Right ventricle myocardium inferior (tissue), 1 donor: ENCODE measurements at regions not wholly inside any gene's neighbourhood (a gene's known extent, or its start where the extent isn't known, plus 50 kb on each side); places are given as distances from the start of the nearest gene placed in this dataset.
"Not testable (repeated sequence)": the region's sequence is repeated elsewhere in the genome, so short reads cannot be mapped to it uniquely, and the experiment has no call there.

Experiments
- ATAC-seq: fragments of 200-7000 bp; cut with Tn5 transposase; one replicate; pipeline ENCODE4 v1.9.1; 2020; ENCODE audit warnings: mild to moderate bottlenecking, moderate library complexity
- DNase-seq: peaks from one replicate; pipeline ENCODE4 v3.0.0; 2021; ENCODE audit errors: missing footprints
- intact Hi-C: fragments of 100-400 bp; cut with DNase I; formaldehyde crosslinking; loops from one replicate; pipeline ENCODE4 v1.11.0; 2022
- donor health status: DM: no; HTN: yes; CAD: no; lungs with severe emphysema.

DNA sequence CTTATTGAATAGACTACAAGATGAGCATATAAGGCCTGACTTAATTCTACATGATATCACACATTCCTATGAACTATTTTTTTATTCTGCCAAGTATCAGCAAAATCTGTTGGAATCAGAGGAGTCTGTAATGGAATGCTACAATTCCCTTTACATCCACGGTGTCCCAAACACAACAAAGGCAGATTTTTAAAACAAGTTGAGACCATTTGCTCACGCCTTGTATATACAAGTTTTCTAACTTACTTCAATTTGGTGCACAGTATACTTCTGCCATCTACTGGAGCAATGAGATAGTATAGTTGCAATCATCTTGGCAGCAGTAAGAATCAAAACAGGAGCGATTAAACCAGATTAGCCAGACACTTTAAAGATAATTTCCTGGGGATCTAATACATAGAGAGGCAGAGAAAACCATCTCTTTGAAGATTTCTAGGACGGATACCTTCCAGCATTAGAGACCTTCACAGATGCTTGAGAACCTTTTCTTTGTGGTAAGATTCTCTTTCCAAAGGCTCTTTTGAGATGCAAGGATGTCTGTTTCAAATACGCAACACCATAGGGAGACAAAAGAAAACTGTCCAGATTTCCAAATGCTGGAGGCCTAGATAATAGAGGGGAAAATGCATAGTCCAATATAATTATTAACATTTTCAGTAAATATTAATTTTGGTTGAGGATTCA lies 302.0 kb upstream of the MIR17HG start:
- DNase-seq, result no peak
- no peak for ATAC-seq

DNA sequence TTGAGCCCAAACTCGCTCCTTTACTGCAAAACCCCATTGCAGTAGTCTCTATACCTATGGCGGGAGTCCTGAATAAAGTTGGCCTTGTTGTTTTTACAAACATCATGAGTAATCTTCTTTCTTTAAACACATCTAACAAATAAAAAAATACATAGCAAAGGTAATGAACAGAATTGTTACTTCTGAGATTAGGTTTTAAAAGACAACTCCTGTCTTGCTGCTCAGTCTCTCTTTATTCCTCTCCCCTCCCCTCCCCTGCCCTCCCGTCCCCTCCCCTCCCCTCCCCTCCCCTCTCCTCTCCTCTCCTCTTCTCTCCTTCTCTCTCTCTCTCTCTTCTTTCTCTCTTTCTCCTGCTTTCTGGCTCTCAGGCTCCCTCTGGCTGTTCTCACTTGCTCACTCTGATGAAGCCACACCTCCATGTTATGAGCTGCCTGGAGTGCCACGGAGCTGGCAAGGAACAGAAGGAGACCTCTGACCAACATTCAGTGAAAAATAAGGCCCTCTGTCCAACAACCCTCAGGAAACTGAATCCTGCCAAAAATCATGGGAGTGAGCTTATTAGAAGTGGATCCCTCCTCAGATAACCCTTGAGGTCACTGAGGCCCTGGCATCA lies 300.7 kb upstream of the MIR17HG start:
- intact Hi-C loops, result no loop called here
- no peak for DNase-seq
- no peak for ATAC-seq

More for the DNA sequence above, 302.0 kb upstream of the MIR17HG start:
- intact Hi-C loops, result no loop called here

DNA sequence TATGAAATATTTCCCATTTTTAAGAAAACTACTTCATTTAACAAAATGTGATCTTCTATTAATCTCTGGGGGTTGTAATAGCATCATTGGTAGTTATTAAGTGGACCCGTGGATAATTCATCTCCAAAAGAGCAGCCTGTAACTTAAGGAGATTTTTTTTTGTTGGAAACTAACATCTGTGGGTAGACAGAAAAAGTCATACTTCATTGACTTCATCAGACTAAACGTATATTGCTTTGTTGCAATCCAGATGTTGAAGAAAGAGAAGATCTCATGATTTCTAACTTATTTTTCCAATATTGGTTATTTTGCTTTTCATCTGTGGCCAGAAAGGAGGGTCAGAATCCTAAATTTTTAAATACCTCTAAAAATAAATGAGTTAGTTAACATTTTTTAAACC lies 296.5 kb upstream of the MIR17HG start:
- DNase-seq, result no peak
- intact Hi-C loops, result no loop called here
- no peak for ATAC-seq

DNA sequence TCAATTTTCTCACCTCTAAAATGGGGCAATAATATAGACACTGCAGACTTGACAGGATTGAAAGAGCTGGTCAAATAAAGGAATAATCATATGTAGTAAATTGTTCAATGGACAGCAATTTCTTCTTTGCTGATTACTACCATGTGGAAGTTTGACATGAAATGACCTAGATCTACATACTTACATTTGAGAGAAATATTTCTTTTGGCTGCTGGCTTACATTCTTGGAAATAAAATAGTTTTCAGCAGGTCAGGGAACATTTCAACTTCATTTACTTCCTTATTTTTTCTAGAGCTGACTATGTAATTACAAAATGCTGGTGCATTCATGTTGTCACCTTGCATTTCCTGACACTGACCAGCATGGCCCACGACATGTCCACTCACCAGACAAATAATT lies 294.6 kb upstream of the MIR17HG start:
- intact Hi-C loops, result no loop called here

DNA sequence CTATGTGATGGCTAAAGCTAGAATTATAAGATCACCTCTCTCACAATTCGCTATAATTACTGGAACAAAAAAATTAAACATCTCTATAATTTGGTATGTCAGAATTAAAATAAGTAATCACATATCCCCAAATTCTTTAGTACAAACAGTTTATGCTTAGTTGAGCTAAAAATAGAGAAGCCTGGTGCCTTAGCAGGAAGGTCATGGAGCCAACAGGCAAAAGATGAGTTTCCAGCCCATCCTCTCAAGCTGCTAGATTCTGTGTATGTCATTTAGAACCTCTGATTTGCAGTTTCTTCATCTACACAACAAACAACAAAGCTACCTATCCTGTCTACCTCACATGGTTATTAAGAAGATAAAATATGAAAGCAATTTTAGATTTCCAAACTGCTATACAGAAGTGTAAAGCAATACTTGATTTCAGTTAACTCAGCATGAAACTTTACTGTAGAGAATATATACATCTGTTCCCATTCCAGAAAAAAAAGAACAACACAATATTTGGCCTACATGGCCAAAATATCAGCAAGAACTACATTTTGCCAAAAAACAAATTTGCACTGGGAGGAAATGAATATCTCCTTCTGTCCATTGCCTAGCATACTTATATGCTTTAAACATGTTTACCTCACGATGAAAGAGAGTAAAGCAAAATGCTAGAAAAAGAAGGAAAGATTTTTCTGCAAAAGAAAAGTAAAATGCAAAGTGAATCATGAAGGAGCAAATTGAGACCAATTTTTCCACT lies 294.0 kb upstream of the MIR17HG start:
- intact Hi-C loops, result no loop called here
- DNase-seq (no peak), ATAC-seq (no peak)

More for the DNA sequence above, 294.6 kb upstream of the MIR17HG start:
- no peak for ATAC-seq
- no peak for DNase-seq

DNA sequence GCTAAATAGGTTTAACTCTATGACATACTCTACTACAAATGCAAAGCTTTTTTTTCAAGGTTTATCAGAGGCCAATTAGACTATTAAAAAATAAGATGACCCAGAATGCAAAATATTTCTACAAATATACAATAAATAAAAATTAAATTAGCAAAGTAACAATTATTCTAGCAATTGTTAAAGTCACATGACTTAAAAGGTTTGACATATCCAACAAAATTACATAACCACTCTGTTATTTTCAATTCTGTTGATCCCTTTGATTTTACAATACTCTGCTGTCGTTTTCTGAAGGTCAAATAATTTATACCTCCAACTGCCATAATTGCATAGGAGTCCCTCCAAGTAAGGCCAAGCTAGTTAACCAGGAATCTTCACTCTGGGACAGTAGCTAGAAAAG lies 292.6 kb upstream of the MIR17HG start:
- no peak for DNase-seq
- intact Hi-C loops, result no loop called here
- ATAC-seq, result no peak

DNA sequence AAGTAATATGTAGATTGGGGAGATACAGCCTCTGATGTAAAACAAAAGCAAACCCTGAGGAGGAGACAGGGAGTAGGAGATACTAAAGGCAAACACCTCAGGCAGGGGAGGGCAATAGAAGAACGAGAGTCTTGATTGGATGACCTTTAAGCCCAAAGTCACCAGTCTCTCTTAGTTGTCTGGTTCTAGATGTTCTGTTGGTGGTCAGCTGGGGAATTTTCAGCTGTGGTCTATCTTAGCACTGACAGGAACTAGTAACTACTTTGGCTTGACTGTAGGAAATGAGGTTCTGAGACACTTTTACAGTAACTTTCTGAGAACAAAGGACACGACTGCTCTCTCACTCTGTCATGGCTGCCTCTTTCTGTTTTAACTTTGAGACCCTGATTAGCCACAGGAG lies 290.7 kb upstream of the MIR17HG start:
- ATAC-seq (no peak), DNase-seq (no peak)
- intact Hi-C loops, result no loop called here

DNA sequence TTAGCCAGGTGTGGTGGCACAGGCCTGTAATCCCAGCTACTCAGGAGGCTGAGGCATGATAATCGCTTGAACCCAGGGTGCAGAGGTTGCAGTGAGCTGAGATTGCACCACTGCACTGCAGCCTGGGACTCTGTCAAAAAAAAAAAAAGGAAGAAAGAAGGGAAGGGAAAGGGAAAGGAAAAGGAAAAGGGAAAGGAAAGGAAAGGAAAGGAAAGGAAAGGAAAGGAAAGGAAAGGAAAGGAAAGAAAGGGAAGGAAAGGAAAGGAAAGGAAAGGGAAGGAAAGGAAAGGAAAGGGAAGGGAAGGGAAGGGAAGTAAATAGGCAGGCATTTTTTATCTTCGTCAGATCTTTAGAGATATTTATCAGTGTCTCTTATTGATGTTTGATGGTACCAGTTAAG lies 290.0 kb upstream of the MIR17HG start:
- ATAC-seq, intact Hi-C loops, DNase-seq: not testable (repeated sequence)

DNA sequence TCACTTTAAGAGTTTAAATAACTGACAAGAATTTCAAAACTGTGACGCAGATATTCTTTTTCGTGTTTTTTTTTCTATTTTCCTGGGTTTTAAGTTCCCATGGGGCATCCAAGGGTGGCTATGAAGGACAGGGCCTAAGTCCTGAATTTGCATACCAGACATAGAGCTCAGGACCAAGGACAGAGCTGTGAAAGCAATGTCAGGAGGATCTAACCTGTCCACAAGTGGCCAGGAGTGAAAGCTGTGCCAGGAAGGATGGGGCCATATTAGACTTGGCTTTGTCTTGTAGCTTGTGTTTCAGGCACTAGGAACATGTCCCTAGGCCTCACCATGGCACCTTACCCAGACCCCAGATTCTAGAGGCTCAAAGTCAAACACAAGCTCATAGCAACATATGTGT lies 289.4 kb upstream of the MIR17HG start:
- ATAC-seq (no peak), DNase-seq (no peak)
- intact Hi-C loops, result no loop called here

DNA sequence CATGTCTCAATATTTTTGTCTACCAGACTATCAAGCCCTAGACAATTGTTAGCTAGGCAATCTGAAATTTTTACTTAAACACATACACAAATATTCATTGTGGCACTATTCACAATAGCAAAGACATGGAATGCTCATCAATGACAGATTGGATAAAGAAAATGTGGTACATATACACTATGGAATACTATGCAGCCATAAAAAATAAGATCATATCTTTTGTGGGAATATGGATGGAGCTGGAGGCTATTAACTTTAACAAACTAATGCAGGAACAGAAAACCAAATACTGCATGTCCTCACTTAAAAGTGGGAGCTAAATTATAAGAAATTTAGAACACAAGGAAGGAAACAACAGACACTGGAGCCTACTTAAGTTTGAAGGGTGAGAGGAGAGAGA lies 288.6 kb upstream of the MIR17HG start:
- DNase-seq (no peak), ATAC-seq (no peak)
- intact Hi-C loops, result no loop called here

DNA sequence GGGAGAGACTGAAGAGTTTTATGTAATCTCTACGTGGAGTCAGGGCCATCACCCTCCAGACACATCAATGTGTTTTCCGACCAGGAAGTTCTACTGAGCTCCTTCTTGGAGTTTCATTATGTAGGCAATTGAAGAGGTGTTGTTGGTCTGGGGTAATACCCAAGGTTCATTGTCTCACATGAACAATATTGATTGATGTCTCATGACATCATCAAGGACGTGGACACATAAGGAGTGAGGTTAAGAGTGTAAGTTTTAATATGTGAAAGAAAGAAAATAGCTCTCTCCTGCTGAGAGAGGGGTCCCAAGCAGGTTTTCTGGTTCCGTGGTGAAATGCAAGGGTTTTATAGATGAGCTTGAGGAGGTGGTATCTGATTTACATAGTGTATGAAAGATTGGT lies 280.7 kb upstream of the MIR17HG start:
- no peak for ATAC-seq
- DNase-seq, result no peak
- intact Hi-C loops, result no loop called here

DNA sequence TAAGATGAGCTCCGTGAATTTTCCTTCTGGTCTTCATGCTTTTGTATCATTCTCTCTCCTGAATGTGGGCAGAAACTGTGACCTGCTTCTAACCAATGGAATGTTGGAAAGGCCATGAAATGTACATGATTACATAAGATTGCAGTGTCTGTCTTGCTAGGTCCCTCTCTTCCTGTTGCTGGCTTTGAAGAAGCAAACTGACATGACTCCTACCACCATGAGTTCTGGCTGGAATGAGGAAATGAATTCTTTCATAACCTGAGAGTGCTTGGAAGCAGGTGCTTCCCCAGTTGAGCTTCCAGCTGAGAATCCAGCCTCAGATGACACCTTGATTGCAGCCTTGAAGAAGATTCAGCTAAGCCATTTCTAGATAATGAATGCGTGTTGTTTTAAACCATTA lies 275.0 kb upstream of the MIR17HG start:
- ATAC-seq, result no peak
- DNase-seq, result no peak

DNA sequence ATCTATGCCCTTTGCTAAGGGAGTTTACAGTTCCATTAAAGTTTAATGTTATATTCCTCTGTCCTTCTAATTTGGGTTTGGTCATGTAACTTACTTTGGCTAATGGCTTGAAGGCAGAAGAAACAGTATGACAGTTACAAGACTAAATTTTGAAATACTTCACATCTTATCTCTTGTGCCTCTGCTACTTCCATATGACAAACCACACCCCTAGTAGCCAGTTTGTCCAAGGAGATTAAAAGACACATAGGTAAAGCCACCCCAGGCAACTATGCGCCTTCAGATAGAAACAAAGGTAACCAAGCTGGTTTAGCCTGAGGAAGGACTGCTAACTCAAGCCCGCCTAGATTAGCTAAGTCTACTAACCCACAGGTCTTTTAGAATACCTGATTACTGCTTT lies 273.4 kb upstream of the MIR17HG start:
- no peak for ATAC-seq
- no peak for DNase-seq
- intact Hi-C loops, result no loop called here

More for the DNA sequence above, 275.0 kb upstream of the MIR17HG start:
- intact Hi-C loops, result no loop called here

DNA sequence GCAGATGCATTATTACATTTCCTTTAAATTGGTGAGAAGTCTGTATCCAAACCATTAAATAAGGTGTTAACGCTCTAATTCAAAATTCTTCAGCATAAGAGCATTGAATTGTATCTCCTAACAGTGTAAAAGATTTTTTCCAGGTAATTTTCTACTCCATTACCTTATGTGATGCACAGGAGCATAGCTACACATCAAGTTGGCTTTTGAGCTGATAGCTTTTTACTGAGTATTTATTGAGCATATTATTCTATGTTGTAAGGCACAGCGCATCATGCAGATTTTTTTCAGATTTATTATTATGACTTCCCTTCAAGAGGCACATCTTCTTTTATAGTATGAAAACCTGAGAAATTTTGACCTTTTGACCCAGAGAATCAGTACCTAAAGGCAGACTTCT lies 270.7 kb upstream of the MIR17HG start:
- ATAC-seq, result no peak
- intact Hi-C loops, result no loop called here
- no peak for DNase-seq

DNA sequence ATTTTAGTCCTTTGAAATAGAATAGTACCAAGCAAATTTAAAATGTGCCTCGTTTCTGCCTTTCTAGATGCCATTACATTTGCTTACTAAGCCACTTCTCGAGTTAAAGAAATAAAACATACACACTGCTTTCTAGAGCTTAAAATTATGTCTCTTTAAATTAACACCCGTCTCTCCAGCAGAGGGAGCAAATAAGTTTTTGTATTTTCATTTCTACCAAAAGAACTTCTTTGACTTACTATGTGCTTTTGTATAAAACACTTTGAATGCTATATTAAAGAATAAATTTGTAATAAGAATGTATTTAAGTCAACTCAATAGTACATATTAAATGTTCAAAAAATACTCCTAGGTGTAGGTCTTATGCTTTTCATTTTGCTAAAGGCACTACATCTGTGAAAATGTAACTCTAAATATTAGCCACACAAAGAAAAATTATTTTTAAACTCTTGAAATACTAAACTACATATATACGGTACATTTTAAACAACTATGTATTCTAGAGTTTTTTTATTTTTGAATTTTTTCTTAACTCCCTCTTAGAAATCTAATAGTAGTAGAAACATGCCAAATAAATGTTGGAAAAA lies 269.3 kb upstream of the MIR17HG start:
- intact Hi-C loops, result no loop called here
- ATAC-seq, result no peak
- DNase-seq, result no peak

DNA sequence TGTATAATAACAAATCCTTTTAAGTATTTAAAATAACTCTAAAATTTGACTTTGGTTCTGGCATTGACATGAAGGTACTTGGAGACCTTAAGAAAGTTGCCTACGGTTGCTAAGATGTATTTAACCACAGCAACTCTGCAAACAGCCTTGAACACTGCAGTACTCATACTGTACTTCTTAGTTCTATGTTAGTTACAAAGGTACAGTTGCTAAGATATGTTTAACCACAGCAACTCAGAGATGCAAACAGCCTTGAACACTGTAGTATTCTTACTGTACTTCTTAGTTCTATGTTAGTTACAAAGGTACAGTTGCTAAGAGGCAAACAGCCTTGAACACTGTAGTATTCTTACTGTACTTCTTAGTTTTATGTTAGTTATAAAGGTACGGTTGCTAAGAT lies 268.3 kb upstream of the MIR17HG start:
- no peak for ATAC-seq

DNA sequence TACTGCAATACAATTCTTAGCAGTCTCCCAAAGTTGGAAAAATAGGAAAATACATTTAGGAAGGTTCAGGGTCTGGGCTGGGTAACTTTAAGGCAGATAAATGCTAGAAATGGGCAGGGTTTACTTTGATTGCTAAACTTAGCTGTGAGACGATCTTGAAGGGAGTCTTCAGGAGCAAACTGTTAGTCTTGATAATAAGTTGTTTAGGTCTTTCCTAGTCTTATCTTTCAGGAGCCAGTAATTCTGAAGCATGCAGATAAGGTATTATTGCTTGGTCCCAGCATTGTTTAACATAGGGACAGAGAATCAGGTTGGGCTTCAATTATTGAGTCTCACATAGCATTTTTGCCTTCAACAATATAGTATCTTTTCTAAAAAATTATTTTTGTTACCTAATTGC lies 262.4 kb upstream of the MIR17HG start:
- ATAC-seq (no peak), DNase-seq (no peak)
- intact Hi-C loops, result no loop called here

More for the DNA sequence above, 268.3 kb upstream of the MIR17HG start:
- no peak for DNase-seq
- intact Hi-C loops, result no loop called here

DNA sequence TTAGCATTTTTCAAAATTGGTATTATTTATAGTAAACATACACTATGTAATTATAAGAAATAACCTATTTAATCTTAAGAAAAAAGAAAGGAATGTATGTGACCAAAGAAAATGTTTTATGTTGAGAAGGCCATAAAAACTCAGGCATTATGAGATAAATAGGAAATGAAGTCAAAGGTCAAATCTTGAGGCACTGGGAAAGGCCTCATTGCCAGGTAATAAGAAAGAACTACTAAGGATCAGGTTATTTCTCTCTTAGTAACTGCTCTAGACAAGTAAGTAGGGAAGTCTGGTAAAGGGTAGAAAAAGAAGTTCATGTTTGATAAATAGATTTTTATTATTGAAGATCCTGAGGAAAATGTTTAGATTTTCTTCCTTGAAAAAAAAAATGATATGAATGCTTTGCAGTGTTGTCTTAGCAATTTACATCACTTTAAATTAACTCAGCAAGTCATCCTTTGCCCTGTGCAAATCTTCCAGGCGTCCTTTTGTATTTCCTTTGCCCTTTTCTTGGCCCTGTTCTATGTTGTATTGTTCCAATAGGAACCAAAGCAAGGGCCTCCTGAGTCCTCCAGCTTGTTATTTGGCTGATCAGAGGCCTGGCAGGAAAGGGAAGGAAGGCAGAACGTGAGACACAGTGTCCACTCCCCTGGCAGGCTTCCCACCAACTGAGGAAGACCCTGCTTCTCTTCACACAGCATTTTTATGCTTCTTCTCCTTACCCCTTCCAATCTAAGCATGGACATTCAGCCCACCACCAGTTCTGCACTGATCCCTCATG lies 260.4 kb upstream of the MIR17HG start:
- ATAC-seq, result no peak
- no peak for DNase-seq
- intact Hi-C loops, result no loop called here

DNA sequence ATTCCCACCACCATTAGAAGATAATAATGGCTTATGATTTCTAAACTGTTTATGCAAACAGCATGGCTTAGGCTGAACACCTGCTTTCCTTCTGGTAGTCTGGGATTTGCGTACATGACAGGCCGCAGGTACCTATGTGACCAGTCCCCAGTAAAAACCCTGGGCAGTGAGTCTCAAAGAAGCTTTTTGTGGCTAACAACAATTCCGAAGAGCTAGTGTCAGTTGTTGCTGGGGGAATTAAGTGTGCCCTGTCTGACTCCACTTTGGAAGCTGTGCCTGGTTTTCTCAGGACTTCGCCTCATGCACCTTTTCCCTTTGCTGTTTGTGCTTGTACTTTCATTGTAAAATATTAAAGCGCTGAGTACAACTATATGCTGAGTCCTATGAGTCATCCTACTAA lies 250.2 kb upstream of the MIR17HG start:
- no peak for DNase-seq
- ATAC-seq, result no peak
- intact Hi-C loops, result no loop called here
